ENCODE measurements at regions not wholly inside any gene's neighbourhood (a gene's known extent, or its start where the extent isn't known, plus 50 kb on each side); places are given as distances from the start of the nearest gene placed in this dataset.

DNA sequence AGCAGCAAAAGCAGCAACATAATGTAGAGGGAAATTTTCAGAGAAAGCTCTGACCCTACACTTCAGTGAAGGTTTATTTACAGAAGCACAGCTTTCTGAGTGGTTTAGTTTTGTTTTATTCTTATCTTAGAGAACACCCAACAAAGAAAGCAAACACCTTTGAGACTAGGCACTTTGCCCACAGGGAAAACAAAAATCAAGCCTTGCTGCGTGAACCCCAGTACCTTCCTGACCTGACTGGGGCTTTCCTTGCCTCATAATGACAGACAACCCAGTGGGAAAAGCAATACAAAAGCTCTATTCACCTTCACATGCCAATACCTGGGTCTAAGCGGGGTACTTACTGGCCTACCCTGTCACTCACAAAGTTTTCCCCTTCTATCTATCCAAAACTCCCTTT is 189.8 kb downstream of the HINT1 start:
- TF ChIP-seq, protein P1, sequence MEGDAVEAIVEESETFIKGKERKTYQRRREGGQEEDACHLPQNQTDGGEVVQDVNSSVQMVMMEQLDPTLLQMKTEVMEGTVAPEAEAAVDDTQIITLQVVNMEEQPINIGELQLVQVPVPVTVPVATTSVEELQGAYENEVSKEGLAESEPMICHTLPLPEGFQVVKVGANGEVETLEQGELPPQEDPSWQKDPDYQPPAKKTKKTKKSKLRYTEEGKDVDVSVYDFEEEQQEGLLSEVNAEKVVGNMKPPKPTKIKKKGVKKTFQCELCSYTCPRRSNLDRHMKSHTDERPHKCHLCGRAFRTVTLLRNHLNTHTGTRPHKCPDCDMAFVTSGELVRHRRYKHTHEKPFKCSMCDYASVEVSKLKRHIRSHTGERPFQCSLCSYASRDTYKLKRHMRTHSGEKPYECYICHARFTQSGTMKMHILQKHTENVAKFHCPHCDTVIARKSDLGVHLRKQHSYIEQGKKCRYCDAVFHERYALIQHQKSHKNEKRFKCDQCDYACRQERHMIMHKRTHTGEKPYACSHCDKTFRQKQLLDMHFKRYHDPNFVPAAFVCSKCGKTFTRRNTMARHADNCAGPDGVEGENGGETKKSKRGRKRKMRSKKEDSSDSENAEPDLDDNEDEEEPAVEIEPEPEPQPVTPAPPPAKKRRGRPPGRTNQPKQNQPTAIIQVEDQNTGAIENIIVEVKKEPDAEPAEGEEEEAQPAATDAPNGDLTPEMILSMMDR (conservative IDR thresholded peaks at IDR 0.05; ENCODE audit: low read depth, low read length): no peak
- no peak overlapping the region for H3K4me3 ChIP-seq (ENCODE audit: low read depth, low read length)
- no peak for DNase-seq (ENCODE audit: low read depth)

DNA sequence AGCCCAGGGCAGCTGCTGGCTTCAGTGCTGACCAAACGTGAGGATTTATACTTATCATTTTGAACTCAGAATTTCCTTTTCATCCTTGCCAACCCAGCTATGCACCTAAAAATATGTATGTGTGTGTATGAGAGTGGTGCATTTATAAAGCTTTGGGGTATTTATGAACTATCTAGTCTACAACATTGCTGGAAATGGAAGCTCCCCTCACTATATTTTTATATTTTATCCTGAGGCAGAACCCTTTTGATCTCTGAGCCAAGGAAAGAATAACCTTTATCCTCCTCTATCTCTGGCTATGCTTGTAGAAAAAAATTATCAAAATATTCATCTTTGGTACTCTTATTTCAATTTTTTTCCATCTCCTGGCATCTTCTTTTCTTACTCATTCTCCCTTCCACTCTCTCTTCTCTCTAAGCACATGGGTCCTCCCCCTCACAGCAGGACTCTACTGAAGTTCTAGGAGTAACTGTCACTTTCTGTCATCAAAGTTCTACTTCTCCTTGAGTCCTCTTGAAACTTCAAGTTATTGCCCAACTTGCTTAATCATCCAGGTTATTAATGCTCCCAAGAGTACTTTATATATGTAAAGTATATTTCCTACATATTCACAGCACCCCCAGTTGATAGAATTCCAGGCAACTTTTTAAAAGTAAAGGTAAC is 190.9 kb downstream of the HINT1 start:
- H3K4me3 ChIP-seq (ENCODE audit: low read depth, low read length): no peak overlapping the region
- TF ChIP-seq, protein P1 (conservative IDR thresholded peaks at IDR 0.05; ENCODE audit: low read depth, low read length): no peak
- no peak for DNase-seq (ENCODE audit: low read depth)

GRCh38 chr5:130966990-130967525 is 198.0 kb downstream of the HINT1 start:
- H3K4me3 ChIP-seq (ENCODE audit: low read depth, low read length): no peak overlapping the region
- TF ChIP-seq, protein P1 (conservative IDR thresholded peaks at IDR 0.05; ENCODE audit: low read depth, low read length): no peak
- DNase-seq (ENCODE audit: low read depth): no peak

GRCh38 chr5:130965920-130966319 is 199.1 kb downstream of the HINT1 start:
- H3K4me3 ChIP-seq (ENCODE audit: low read depth, low read length): no peak overlapping the region
- TF ChIP-seq, protein P1 (conservative IDR thresholded peaks at IDR 0.05; ENCODE audit: low read depth, low read length): no peak
- DNase-seq (ENCODE audit: low read depth): no peak

DNA sequence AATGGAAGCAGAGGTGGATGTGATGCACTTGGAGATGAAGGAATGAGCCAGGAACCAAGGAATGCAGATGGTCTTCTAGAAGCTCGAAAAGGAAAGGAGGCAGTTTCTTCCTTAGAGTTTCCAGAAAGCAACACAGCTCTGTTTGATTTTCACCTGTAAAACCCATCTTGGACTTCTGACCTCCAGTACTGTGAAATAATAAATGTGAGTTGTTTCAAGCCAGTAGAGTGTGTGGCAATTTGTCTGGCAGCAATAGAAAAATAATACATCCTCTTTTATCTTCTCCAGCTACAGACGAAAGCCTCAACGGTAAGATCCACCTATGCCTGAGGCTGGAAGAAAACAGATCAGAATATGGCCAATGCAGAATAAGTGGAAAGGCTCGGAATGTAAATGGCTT is 199.7 kb downstream of the HINT1 start:
- TF ChIP-seq, protein P1 (conservative IDR thresholded peaks at IDR 0.05; ENCODE audit: low read depth, low read length): no peak
- no peak for DNase-seq (ENCODE audit: low read depth)
- no peak overlapping the region for H3K4me3 ChIP-seq (ENCODE audit: low read depth, low read length)

DNA sequence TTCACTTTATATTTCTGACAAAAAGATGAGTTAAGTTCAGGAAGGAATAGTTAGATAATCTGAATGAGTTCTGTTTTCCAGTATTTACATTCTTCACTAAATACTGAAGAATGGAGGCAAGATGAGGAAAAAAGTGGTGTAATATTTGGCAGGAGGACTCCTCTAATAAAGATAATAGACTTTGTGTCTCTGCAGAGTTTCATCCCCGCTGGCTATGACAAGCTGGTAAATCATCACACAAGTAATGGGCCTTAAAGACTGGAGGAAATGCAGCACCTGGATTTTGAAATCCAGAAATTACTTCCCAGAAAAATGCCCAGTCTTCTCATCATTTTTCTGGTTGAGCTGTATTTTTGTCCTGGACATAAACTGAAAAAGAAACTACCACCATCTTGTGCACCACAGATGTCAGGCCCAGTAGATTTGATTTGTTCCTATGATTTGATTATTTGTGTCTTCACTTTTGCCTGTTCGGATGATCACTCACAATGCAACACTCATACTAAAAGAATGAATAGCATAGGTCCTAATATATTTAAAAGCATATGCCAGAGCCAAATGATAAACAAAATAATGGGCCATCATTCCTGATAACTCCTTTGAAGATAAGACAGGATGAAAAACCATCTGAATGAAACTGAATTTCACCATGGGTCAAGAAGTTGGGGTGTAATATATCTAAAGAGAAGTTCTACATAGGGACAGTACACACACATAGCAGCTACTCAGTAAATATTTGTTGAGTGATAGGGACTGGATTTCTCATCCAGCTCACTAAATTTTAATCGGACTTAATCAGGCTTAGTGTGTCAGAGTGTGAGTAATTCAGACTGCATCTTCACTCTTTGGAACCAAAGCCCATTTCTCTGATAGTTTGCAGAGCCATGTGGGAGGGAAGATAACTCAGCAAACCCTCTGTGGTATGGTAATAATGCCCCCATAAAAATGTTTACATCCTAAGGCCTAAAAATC is 200.5 kb downstream of the HINT1 start:
- no peak for DNase-seq (ENCODE audit: low read depth)
- TF ChIP-seq, protein P1 (conservative IDR thresholded peaks at IDR 0.05; ENCODE audit: low read depth, low read length): no peak
- H3K4me3 ChIP-seq (ENCODE audit: low read depth, low read length): no peak overlapping the region
